MCF 10A (cell line): ENCODE measurements at regions not wholly inside any gene's neighbourhood (a gene's known extent, or its start where the extent isn't known, plus 50 kb on each side); places are given as distances from the start of the nearest gene placed in this dataset.
A peak's percentile ranks its signal among the peaks of the same experiment; 100 is the strongest.

ENCODE experiments used
- BruUV-seq: library from RNA; stranded (reverse); fragments of 400-500 nt; replicated peaks from 2 replicates; lab custom pipeline; 2021; lab: Mats Ljungman, UMichigan
- CTCF ChIA-PET: fragments of 300-600 bp; sonication (Branson Sonifier 250); formaldehyde crosslinking; extraction: SDS; loops from one replicate; lab custom pipeline; 2021; ENCODE audit warnings: antibody characterized with exemption, inconsistent platforms; lab: Yijun Ruan, JAX
- POLR2A ChIA-PET: fragments of 300-600, 350-650 bp; sonication (Branson Sonifier 250); formaldehyde crosslinking; extraction: SDS; loops from one replicate; lab custom pipeline; 2020; ENCODE audit warnings: antibody characterized with exemption, inconsistent platforms; lab: Yijun Ruan, JAX
- DNase-seq: peaks from one replicate; pipeline ENCODE4 v3.0.0-alpha.2; 2018; ENCODE audit not compliant: unreplicated experiment
- H3K27ac Mint-ChIP-seq: one replicate; pipeline ENCODE4 v1.8.0; 2022; ENCODE audit warnings: mild to moderate bottlenecking, low read depth, mixed read lengths; ENCODE audit not compliant: unreplicated experiment
- H3K27me3 Mint-ChIP-seq: one replicate; pipeline ENCODE4 v1.8.0; 2022; ENCODE audit warnings: mixed read lengths; ENCODE audit not compliant: insufficient read depth, unreplicated experiment
- H3K36me3 Mint-ChIP-seq: one replicate; pipeline ENCODE4 v1.8.0; 2022; ENCODE audit warnings: mild to moderate bottlenecking, moderate library complexity, mixed read lengths; ENCODE audit not compliant: insufficient read depth, unreplicated experiment
- H3K4me1 Mint-ChIP-seq: one replicate; pipeline ENCODE4 v1.8.0; 2022; ENCODE audit warnings: mixed read lengths; ENCODE audit not compliant: insufficient read depth, unreplicated experiment
- H3K4me3 Mint-ChIP-seq: one replicate; pipeline ENCODE4 v1.8.0; 2022; ENCODE audit warnings: mild to moderate bottlenecking, moderate library complexity, mixed read lengths; ENCODE audit not compliant: unreplicated experiment
- H3K9me3 Mint-ChIP-seq: one replicate; pipeline ENCODE4 v1.8.0; 2022; ENCODE audit warnings: mixed read lengths; ENCODE audit not compliant: unreplicated experiment
- CTCF ChIP-seq: fragments of 200-600 bp; IDR thresholded peaks from one replicate; pipeline ENCODE4 v1.8.0; 2022; ENCODE audit warnings: antibody characterized with exemption, mild to moderate bottlenecking; ENCODE audit not compliant: unreplicated experiment
- intact Hi-C: fragments of 100-400 bp; cut with micrococcal nuclease; formaldehyde crosslinking; loops from 2 replicates; pipeline ENCODE4 v1.14.1; 2022

GRCh38 chr11:112558691-112559090 lies 298.0 kb upstream of the PLET1 start:
- no peaks in the 10 kb centered on the region for H3K9me3 Mint-ChIP-seq
- intact Hi-C loops, result loop anchor here (10.0 kb wide), 1 partner anchor 334 kb away; the partner anchor contains the start of gene PTS
- BruUV-seq, result no TSS peak
- peaks cover 7% of the 10 kb centered on the region for H3K27me3 Mint-ChIP-seq
- no peaks in the 10 kb centered on the region for H3K4me1 Mint-ChIP-seq
- no peak for TF ChIP-seq CTCF
- no peak overlapping the region for H3K27ac Mint-ChIP-seq
- no peaks in the 10 kb centered on the region for H3K36me3 Mint-ChIP-seq
- DNase-seq, result no peak
- no peak overlapping the region for H3K4me3 Mint-ChIP-seq
- POLR2A ChIA-PET, result no interaction called here
- CTCF ChIA-PET, result no interaction called here

GRCh38 chr11:112563808-112564207 lies 303.1 kb upstream of the PLET1 start:
- no peak overlapping the region for H3K4me3 Mint-ChIP-seq
- H3K9me3 Mint-ChIP-seq, result no peaks in the 10 kb centered on the region
- H3K27me3 Mint-ChIP-seq, result peaks cover 7% of the 10 kb centered on the region
- H3K36me3 Mint-ChIP-seq, result no peaks in the 10 kb centered on the region
- BruUV-seq, result no TSS peak
- intact Hi-C loops, result no loop called here
- H3K4me1 Mint-ChIP-seq, result peaks cover 6% of the 10 kb centered on the region
- ChIA-PET POLR2A (no interaction called here), CTCF (interaction anchor here (0.5 to 1.2 kb wide), 4 partner anchors 8 to 309 kb away, joined by 3 read pairs; no protein-coding TSS in a partner anchor)
- TF ChIP-seq CTCF, result no peak
- no peak overlapping the region for H3K27ac Mint-ChIP-seq
- DNase-seq, result no peak

GRCh38 chr11:112564228-112564955 lies 303.7 kb upstream of the PLET1 start:
- Mint-ChIP-seq H3K27me3 (peaks cover 7% of the 10 kb centered on the region), H3K9me3 (no peaks in the 10 kb centered on the region), H3K36me3 (no peaks in the 10 kb centered on the region), H3K27ac (no peak overlapping the region), H3K4me3 (no peak overlapping the region), H3K4me1 (peaks cover 6% of the 10 kb centered on the region)
- no TSS peak for BruUV-seq
- DNase-seq, result peak; percentile 57
- ChIA-PET CTCF (interaction anchor here (0.6 to 1.2 kb wide), 3 partner anchors 11 to 309 kb away, joined by 3 read pairs; no protein-coding TSS in a partner anchor), POLR2A (no interaction called here)
- no peak for TF ChIP-seq CTCF
- intact Hi-C loops, result no loop called here

- Mint-ChIP-seq H3K4me3 (no peak overlapping the region), H3K27ac (no peak overlapping the region), H3K36me3 (no peaks in the 10 kb centered on the region), H3K9me3 (no peaks in the 10 kb centered on the region), H3K4me1 (peaks cover 6% of the 10 kb centered on the region), H3K27me3 (peaks cover 7% of the 10 kb centered on the region)
- intact Hi-C loops, result no loop called here
- ChIA-PET POLR2A (no interaction called here), CTCF (interaction anchor here (0.6 to 1.2 kb wide), 5 partner anchors 117 to 724 kb away, joined by 3 to 4 read pairs (median 4); no protein-coding TSS in a partner anchor)
- no peak for DNase-seq
- no peak for TF ChIP-seq CTCF
- no TSS peak for BruUV-seq
These were observed 304.9 kb upstream of the PLET1 start for GRCh38 chr11:112565551-112565950.
